ENCODE measurements at regions not wholly inside any gene's neighbourhood (a gene's known extent, or its start where the extent isn't known, plus 50 kb on each side); places are given as distances from the start of the nearest gene placed in this dataset.

GRCh38 chr6:95204178-95204577 lies 373.2 kb upstream of the MANEA start (continued):
- TF ChIP-seq CTCF (conservative IDR thresholded peaks at IDR 0.05; ENCODE audit: low read depth in 2 of 2) (no peak), EZH2 (IDR thresholded peaks at IDR 0.05; ENCODE audit: low read depth, unreplicated experiment) (no peak), CREB1 (CRISPR knock-in tag; IDR thresholded peaks at IDR 0.05; ENCODE audit: low read depth) (no peak), POLR2AphosphoS5 (IDR thresholded peaks at IDR 0.05; ENCODE audit: low read depth) (no peak), ZNF114 (CRISPR knock-in tag; IDR thresholded peaks at IDR 0.05) (no peak), NANOG (IDR thresholded peaks at IDR 0.05; ENCODE audit: borderline replicate concordance) (no peak), ETS1 (IDR thresholded peaks at IDR 0.05) (no peak), STAT1 (IDR thresholded peaks at IDR 0.05; ENCODE audit: unreplicated experiment) (no peak)

- Histone ChIP-seq H3K79me2 (replicated peaks; ENCODE audit: insufficient read depth) (no peaks in the 10 kb centered on the region), H3K4me3 (no peak overlapping the region), H3K36me3 (ENCODE audit: insufficient read depth) (no peaks in the 10 kb centered on the region), H2AFZ (no peak overlapping the region), H3F3A (replicated peaks; ENCODE audit: low read depth) (no peaks in the 10 kb centered on the region), H3K27me3 (ENCODE audit: insufficient read depth) (no peaks in the 10 kb centered on the region), H3K4me2 (no peak overlapping the region), H3K9me2 (ENCODE audit: insufficient read depth) (no peaks in the 10 kb centered on the region), H3K27ac (ENCODE audit: low read depth) (no peak overlapping the region), H3K4me1 (ENCODE audit: insufficient read depth) (no peaks in the 10 kb centered on the region), H4K20me1 (replicated peaks; ENCODE audit: insufficient read depth) (no peaks in the 10 kb centered on the region)
- Mint-ChIP-seq H3K36me3 (ENCODE audit: low read depth) (no peaks in the 10 kb centered on the region), H3K27ac (no peak overlapping the region), H3K27me3 (ENCODE audit: insufficient read depth, low read depth, poor library complexity) (no peaks in the 10 kb centered on the region), H3K9me3 (no peaks in the 10 kb centered on the region), H3K4me3 (no peak overlapping the region), H3K4me1 (no peaks in the 10 kb centered on the region)
- DNase-seq (ENCODE audit: low spot score), result no peak
- TF ChIP-seq POLR2AphosphoS5 (IDR thresholded peaks at IDR 0.05; ENCODE audit: low read depth) (no peak), EZH2phosphoT487 (IDR thresholded peaks at IDR 0.05; ENCODE audit: unreplicated experiment) (no peak)
- ATAC-seq, result no peak
Observed at GRCh38 chr6:95208621-95209020, 368.7 kb upstream of the MANEA start.

- no peaks in the 10 kb centered on the region for H3K9me3 Mint-ChIP-seq
Observed at GRCh38 chr6:95209074-95209473, 368.3 kb upstream of the MANEA start.

More at GRCh38 chr6:95209074-95209473, 368.3 kb upstream of the MANEA start:
- TF ChIP-seq NANOG (IDR thresholded peaks at IDR 0.05; ENCODE audit: borderline replicate concordance) (no peak), REST (IDR thresholded peaks at IDR 0.05; ENCODE audit: unreplicated experiment) (no peak), JUNB (IDR thresholded peaks at IDR 0.05; ENCODE audit: unreplicated experiment) (no peak), ZNF331 (CRISPR knock-in tag; IDR thresholded peaks at IDR 0.05; ENCODE audit: low read depth) (no peak), EZH2 (IDR thresholded peaks at IDR 0.05; ENCODE audit: low read depth, unreplicated experiment) (no peak), STAT1 (IDR thresholded peaks at IDR 0.05; ENCODE audit: unreplicated experiment) (no peak), POLR2AphosphoS5 (IDR thresholded peaks at IDR 0.05; ENCODE audit: low read depth) (no peak)
- Mint-ChIP-seq H3K27me3 (ENCODE audit: insufficient read depth, low read depth, poor library complexity) (no peaks in the 10 kb centered on the region), H3K4me3 (no peak overlapping the region), H3K4me1 (no peaks in the 10 kb centered on the region), H3K27ac (no peak overlapping the region), H3K36me3 (ENCODE audit: low read depth) (no peaks in the 10 kb centered on the region)
- Histone ChIP-seq H3K79me2 (replicated peaks; ENCODE audit: insufficient read depth) (no peaks in the 10 kb centered on the region), H3K4me3 (no peak overlapping the region), H3K27me3 (ENCODE audit: insufficient read depth) (no peaks in the 10 kb centered on the region), H2AFZ (no peak overlapping the region), H3K4me1 (ENCODE audit: insufficient read depth) (no peaks in the 10 kb centered on the region), H3K9me2 (ENCODE audit: insufficient read depth) (no peaks in the 10 kb centered on the region), H3K27ac (ENCODE audit: low read depth) (no peak overlapping the region), H3K4me2 (no peak overlapping the region), H4K20me1 (replicated peaks; ENCODE audit: insufficient read depth) (no peaks in the 10 kb centered on the region), H3F3A (replicated peaks; ENCODE audit: low read depth) (no peaks in the 10 kb centered on the region), H3K36me3 (ENCODE audit: insufficient read depth) (no peaks in the 10 kb centered on the region)
- DNase-seq (ENCODE audit: low spot score), result no peak
- ATAC-seq, result no peak

All from GM23338 (cell line).